T-cell (primary cell): ENCODE measurements at regions not wholly inside any gene's neighbourhood (a gene's known extent, or its start where the extent isn't known, plus 50 kb on each side); places are given as distances from the start of the nearest gene placed in this dataset.

Experiments
- ATAC-seq, 4 experiments: fragments of 200-7000 bp in 3 of 4; fragments of 150-1000 bp in 1 of 4; cut with Tn5 transposase; replicated peaks in 1 of 4; 1 replicate in 3 of 4; 2 replicates in 1 of 4; pipeline ENCODE4 v1.10.0; 2021; ENCODE audit warnings: moderate library complexity in 3 of 4, mild to moderate bottlenecking in 2 of 4, moderate number of reproducible peaks in 1 of 4
- CTCF ChIA-PET, 2 donors: fragments of 300-600 bp; sonication (Branson Sonifier 250); formaldehyde crosslinking; loops; one replicate each; lab custom pipeline; 2022; ENCODE audit warnings: antibody characterized with exemption in 2 of 2; lab: Charles Lee
- POLR2A ChIA-PET, 2 donors: fragments of 300-600 bp; sonication (Branson Sonifier 250); formaldehyde crosslinking; loops; one replicate each; lab custom pipeline; 2022; ENCODE audit warnings: antibody characterized with exemption in 2 of 2; lab: Charles Lee
- DNase-seq, 35 experiments: peaks; one replicate each; pipeline versions ENCODE4 v3.0.0 to v3.0.0-alpha.2; 2013 to 2023
- H3K27ac ChIP-seq: one replicate; pipeline ENCODE4 v1.5.1; 2013; ENCODE audit warnings: low read length
- H3K27me3 ChIP-seq, 2 experiments: replicated peaks in 1 of 2; 1 replicate in 1 of 2; 2 replicates in 1 of 2; pipeline versions ENCODE4 v1.6.1 to v1.7.0; 2013; ENCODE audit warnings: low read length in 1 of 2, mixed read lengths in 1 of 2; ENCODE audit not compliant: control insufficient read depth in 2 of 2, insufficient read depth in 2 of 2; ENCODE audit errors: extremely low read depth in 1 of 2
- H3K36me3 ChIP-seq, 2 donors: 1 replicate in 1 of 2; 2 replicates in 1 of 2; pipeline versions ENCODE4 v1.6.1 to v1.7.0; 2013; ENCODE audit warnings: low read length in 1 of 2; ENCODE audit not compliant: control insufficient read depth in 2 of 2, insufficient read depth in 1 of 2; ENCODE audit errors: extremely low read depth in 1 of 2
- H3K4me1 ChIP-seq, 2 experiments: 1 replicate in 1 of 2; 2 replicates in 1 of 2; pipeline versions ENCODE4 v1.6.1 to v1.7.0; 2013; ENCODE audit warnings: low read length in 2 of 2, mixed read lengths in 1 of 2; ENCODE audit not compliant: insufficient read depth in 2 of 2, control insufficient read depth in 1 of 2; ENCODE audit errors: extremely low read depth in 1 of 2
- H3K4me3 ChIP-seq, 2 donors: 1 replicate in 1 of 2; 2 replicates in 1 of 2; pipeline versions ENCODE4 v1.5.1 to v1.7.0; 2013; ENCODE audit warnings: mild to moderate bottlenecking in 2 of 2, low read length in 1 of 2, moderate library complexity in 1 of 2; ENCODE audit not compliant: control insufficient read depth in 1 of 2; ENCODE audit errors: extremely low read depth in 1 of 2
- H3K9me3 ChIP-seq: 2 replicates; pipeline ENCODE4 v1.7.0; 2013
- H3K27ac Mint-ChIP-seq, 2 donors: one replicate each; pipeline ENCODE4 v1.8.0; 2020 to 2021; ENCODE audit warnings: mild to moderate bottlenecking in 2 of 2, mixed read lengths in 2 of 2
- H3K27me3 Mint-ChIP-seq, 2 donors: one replicate each; pipeline ENCODE4 v1.8.0; 2021 to 2022; ENCODE audit warnings: mixed read lengths in 2 of 2
- H3K36me3 Mint-ChIP-seq: one replicate; pipeline ENCODE4 v1.8.0; 2021; ENCODE audit warnings: mixed read lengths
- H3K4me1 Mint-ChIP-seq, 3 donors: one replicate each; pipeline ENCODE4 v1.8.0; 2020 to 2022; ENCODE audit warnings: mixed read lengths in 3 of 3, mild to moderate bottlenecking in 1 of 3
- H3K4me3 Mint-ChIP-seq, 3 donors: one replicate each; pipeline ENCODE4 v1.8.0; 2020 to 2022; ENCODE audit warnings: mild to moderate bottlenecking in 3 of 3, mixed read lengths in 3 of 3, moderate library complexity in 3 of 3
- H3K9me3 Mint-ChIP-seq, 3 donors: one replicate each; pipeline ENCODE4 v1.8.0; 2020 to 2022; ENCODE audit warnings: mixed read lengths in 3 of 3
- WGBS: methylation state at CpG from one replicate; pipeline ENCODE4 v1.1.5; 2013; ENCODE audit warnings: missing lambda C conversion rate; ENCODE audit not compliant: insufficient coverage; 5-methylcytosine and 5-hydroxymethylcytosine counted together

GRCh38 chr11:15726221-15726746 lies 611.6 kb downstream of the INSC start:
- no peaks in the 10 kb centered on the region for H3K9me3 ChIP-seq
- Mint-ChIP-seq H3K36me3 (no peaks in the 10 kb centered on the region), H3K4me3 (no peak overlapping the region), H3K4me1 (no peaks in the 10 kb centered on the region), H3K9me3 (peaks cover 0 to 3% (median 2%) of the 10 kb centered on the region in 3 donors), H3K27me3 (peaks cover 1 to 3% of the 10 kb centered on the region in 2 donors), H3K27ac (no peak overlapping the region)
- H3K4me1 ChIP-seq: no peaks in the 10 kb centered on the region
- POLR2A ChIA-PET: no interaction called here
- no peaks in the 10 kb centered on the region for H3K36me3 ChIP-seq
- no peak for DNase-seq
- no peak overlapping the region for H3K4me3 ChIP-seq
- H3K27me3 ChIP-seq: no peaks in the 10 kb centered on the region
- 48% methylated on average over 3 of the region's 3 CpGs for WGBS
- CTCF ChIA-PET: no interaction called here
- no peak for ATAC-seq
- no peak overlapping the region for H3K27ac ChIP-seq

- H3K27me3 Mint-ChIP-seq: peaks cover 1 to 3% of the 10 kb centered on the region in 2 donors
- H3K27ac Mint-ChIP-seq: no peak overlapping the region
- H3K4me1 Mint-ChIP-seq: no peaks in the 10 kb centered on the region
- no peak overlapping the region for H3K4me3 Mint-ChIP-seq
- POLR2A ChIA-PET: no interaction called here
- H3K36me3 Mint-ChIP-seq: no peaks in the 10 kb centered on the region
- ATAC-seq (no peak), DNase-seq (no peak)
- Histone ChIP-seq H3K4me3 (no peak overlapping the region), H3K27ac (no peak overlapping the region), H3K27me3 (no peaks in the 10 kb centered on the region), H3K4me1 (no peaks in the 10 kb centered on the region), H3K9me3 (no peaks in the 10 kb centered on the region), H3K36me3 (no peaks in the 10 kb centered on the region)
- CTCF ChIA-PET: no interaction called here
- no peaks in the 10 kb centered on the region for H3K9me3 Mint-ChIP-seq
- no CpG with 5 or more reads among the region's 2 CpGs for WGBS
Observed at GRCh38 chr11:15726893-15727519, 612.3 kb downstream of the INSC start.

GRCh38 chr11:15727520-15727914 lies 612.8 kb downstream of the INSC start:
- Mint-ChIP-seq H3K27ac (no peak overlapping the region), H3K4me1 (no peaks in the 10 kb centered on the region), H3K36me3 (no peaks in the 10 kb centered on the region), H3K9me3 (no peaks in the 10 kb centered on the region), H3K27me3 (peaks cover 1 to 3% of the 10 kb centered on the region in 2 donors), H3K4me3 (no peak overlapping the region)
- ChIA-PET CTCF (no interaction called here), POLR2A (no interaction called here)
- ATAC-seq (no peak), DNase-seq (no peak)
- Histone ChIP-seq H3K27ac (no peak overlapping the region), H3K36me3 (no peaks in the 10 kb centered on the region), H3K27me3 (no peaks in the 10 kb centered on the region), H3K4me3 (no peak overlapping the region), H3K9me3 (no peaks in the 10 kb centered on the region), H3K4me1 (no peaks in the 10 kb centered on the region)

GRCh38 chr11:15728207-15728606 lies 613.5 kb downstream of the INSC start:
- POLR2A ChIA-PET: no interaction called here
- WGBS: no CpG with 5 or more reads among the region's 1 CpG
- Mint-ChIP-seq H3K27me3 (peaks cover 1 to 3% of the 10 kb centered on the region in 2 donors), H3K27ac (no peak overlapping the region), H3K36me3 (no peaks in the 10 kb centered on the region), H3K9me3 (peaks cover 0 to 4% (median 0%) of the 10 kb centered on the region in 3 donors), H3K4me1 (no peaks in the 10 kb centered on the region), H3K4me3 (no peak overlapping the region)
- no peak overlapping the region for H3K4me3 ChIP-seq
- ATAC-seq (no peak), DNase-seq (no peak)
- H3K9me3 ChIP-seq: no peaks in the 10 kb centered on the region
- H3K27me3 ChIP-seq: no peaks in the 10 kb centered on the region
- no peak overlapping the region for H3K27ac ChIP-seq
- H3K36me3 ChIP-seq: no peaks in the 10 kb centered on the region
- H3K4me1 ChIP-seq: no peaks in the 10 kb centered on the region
- CTCF ChIA-PET: no interaction called here

- Histone ChIP-seq H3K27me3 (no peaks in the 10 kb centered on the region), H3K4me3 (no peak overlapping the region), H3K36me3 (no peaks in the 10 kb centered on the region), H3K4me1 (no peaks in the 10 kb centered on the region), H3K9me3 (no peaks in the 10 kb centered on the region), H3K27ac (no peak overlapping the region)
- WGBS: 44% methylated on average over 3 of the region's 6 CpGs
- Mint-ChIP-seq H3K4me1 (no peaks in the 10 kb centered on the region), H3K36me3 (no peaks in the 10 kb centered on the region), H3K27me3 (peaks cover 1 to 7% of the 10 kb centered on the region in 2 donors), H3K9me3 (peaks cover 0 to 6% (median 0%) of the 10 kb centered on the region in 3 donors), H3K27ac (no peak overlapping the region), H3K4me3 (no peak overlapping the region)
- ChIA-PET POLR2A (no interaction called here), CTCF (no interaction called here)
- DNase-seq: no peak
- ATAC-seq: no peak
Observed at GRCh38 chr11:15730263-15730994, 615.7 kb downstream of the INSC start.

GRCh38 chr11:15730995-15731385 lies 616.3 kb downstream of the INSC start:
- no peak for ATAC-seq
- ChIA-PET CTCF (no interaction called here), POLR2A (no interaction called here)
- Histone ChIP-seq H3K27ac (no peak overlapping the region), H3K4me1 (no peaks in the 10 kb centered on the region), H3K4me3 (no peak overlapping the region), H3K27me3 (no peaks in the 10 kb centered on the region), H3K9me3 (no peaks in the 10 kb centered on the region), H3K36me3 (no peaks in the 10 kb centered on the region)
- Mint-ChIP-seq H3K4me1 (no peaks in the 10 kb centered on the region), H3K4me3 (no peak overlapping the region), H3K27ac (no peak overlapping the region), H3K27me3 (peaks cover 0 to 7% of the 10 kb centered on the region in 2 donors), H3K9me3 (peaks cover 0 to 6% (median 0%) of the 10 kb centered on the region in 3 donors), H3K36me3 (no peaks in the 10 kb centered on the region)
- 94% methylated on average over 3 of the region's 4 CpGs for WGBS
- DNase-seq: no peak
